GM19023 (cell line): ENCODE measurements at regions not wholly inside any gene's neighbourhood (a gene's known extent, or its start where the extent isn't known, plus 50 kb on each side); places are given as distances from the start of the nearest gene placed in this dataset.

ENCODE experiments used
- ATAC-seq: cut with Tn5 transposase; IDR thresholded peaks from one replicate; pipeline ENCODE4 v1.9.1; 2021; ENCODE audit warnings: mild to moderate bottlenecking, moderate library complexity; ENCODE audit not compliant: unreplicated experiment

DNA sequence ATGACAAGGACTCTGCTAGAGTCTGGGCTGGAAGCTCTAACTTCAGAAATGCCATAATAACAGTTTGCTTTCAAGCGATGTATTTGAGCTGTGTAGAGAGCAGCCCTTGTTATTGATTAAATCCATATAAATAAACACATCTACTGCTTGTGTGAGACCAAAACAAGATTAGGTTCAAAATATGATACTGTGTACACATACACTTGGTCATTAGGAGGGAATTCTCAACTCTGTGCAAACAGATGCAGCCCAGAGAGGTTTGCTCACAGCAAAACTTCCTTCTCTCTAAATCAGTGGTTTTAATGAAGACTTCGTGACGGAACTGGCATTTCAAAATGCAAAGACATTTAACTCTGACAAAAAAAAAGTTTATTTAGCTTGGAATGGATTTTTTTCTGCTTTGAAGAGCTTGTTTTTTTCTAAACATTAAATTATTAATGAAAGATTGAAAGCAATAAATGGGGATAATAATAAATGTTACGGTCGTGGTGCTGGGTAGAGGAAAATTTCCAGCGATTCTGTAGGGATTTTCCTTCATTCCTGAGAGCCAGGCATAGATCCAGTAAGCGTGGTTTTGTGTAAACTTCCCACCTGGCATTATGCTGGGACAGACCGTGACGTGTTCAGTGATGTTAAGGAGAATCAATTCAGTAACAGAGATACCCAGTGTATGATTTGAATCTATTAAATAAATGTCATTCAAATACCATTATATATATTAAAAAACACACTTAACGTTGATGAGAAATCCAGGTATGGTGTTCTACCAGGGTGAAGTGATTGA is 213.7 kb downstream of the TEX29 start:
- ATAC-seq: no peak

DNA sequence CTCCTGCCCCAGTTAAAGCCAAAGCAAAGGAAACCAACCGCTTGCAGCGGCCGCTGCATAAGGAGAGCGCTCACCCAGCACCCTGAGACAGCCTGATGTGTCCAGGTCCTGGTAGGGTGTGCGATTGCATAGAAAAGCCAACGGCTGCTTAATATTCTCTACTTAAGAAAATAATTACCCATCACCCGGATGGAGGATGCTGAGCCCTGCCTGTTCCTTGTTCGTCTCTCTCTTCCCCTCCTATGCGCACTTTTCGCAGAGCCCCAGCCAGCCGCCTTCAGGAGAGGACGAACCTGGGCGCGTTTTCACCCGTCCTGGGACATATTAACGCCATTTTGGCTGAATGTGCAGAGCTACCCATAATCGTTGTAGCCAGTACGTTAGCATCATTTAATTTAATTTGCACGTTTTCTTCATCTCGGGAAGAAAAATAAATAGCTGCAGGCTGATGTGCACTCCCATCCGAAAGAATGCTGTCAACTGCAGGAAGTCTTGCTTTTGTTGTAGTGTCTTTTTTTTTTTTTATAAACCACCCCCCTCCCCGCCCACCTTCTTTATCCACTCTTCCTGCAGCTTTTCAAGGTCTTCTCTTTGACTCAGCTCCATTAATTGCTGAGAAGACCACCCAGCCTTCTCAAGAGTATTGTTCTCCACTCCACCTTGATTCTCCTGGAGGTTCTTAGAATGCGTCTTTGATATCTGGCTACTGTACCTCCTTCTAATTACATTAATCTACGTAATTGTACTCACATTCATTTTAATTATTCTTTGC is 214.5 kb downstream of the TEX29 start:
- ATAC-seq: no peak

DNA sequence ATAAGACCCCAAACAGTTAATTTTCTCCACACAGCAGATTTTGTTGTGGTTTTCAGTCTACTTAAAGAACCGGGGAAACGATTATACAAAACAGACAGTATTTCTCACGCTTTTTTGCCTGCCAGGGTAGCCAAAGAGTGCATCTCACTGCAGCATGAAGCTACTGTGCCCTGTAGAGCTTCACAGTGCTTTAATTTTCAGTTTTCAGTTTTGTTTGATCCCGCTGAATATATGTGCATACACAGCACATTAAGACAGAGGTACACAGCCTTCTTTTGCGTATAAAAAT is 215.0 kb downstream of the TEX29 start:
- ATAC-seq: no peak

DNA sequence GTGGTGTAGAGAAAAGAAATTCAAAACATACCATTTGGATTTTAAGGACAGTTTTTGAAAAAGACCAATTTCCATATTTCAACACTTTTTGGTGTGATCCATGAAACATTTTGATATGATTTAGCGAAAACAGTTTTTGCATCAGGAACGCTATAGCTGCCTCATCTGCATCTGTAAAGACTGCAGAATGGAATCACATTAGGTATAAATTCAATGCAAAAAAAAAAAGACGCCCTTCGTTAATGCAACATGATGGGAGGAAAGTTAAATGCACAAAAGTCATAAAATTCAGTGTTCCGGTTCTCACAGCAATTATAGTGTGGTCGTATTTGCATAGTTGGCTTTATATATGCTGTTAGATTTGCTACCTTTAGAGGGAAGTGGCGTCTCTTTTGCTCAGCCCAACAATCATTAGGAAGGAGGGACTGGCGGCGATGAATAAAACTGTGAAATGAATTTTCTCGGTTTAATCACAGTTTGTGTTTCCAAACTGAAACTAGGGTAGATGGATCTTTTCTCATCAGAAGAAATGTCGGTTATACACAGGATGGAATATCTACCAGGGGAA is 215.7 kb downstream of the TEX29 start:
- no peak for ATAC-seq

DNA sequence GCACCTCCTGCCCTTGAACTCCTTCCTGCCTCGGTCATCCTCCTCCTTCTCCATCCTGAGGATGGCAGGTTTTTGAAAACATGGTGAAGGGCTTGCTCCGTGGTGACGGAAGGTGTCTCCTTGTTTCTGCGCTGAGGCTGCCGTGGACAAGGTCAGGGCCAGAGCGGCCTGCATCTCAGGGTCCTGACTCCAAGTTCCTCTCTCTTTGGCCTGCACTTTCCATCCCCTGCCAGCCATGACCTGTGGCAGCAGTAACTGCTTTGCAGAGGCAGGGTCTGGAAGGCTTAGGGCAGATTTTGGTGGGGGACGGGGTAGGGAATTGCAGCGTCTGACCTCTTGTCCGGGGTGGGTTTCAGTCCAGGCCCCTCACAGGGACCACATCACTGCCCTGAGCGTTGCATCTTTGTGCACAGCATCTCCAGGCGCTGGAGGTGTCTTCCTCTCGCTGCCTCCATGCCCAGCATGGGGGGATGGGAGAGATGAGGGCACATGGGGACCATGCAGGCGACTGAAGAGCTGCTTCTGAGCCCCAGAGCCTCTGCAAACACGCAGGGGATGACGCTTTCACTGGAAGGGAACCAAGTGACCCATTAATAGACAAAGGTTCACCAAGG is 216.8 kb downstream of the TEX29 start:
- no peak for ATAC-seq

DNA sequence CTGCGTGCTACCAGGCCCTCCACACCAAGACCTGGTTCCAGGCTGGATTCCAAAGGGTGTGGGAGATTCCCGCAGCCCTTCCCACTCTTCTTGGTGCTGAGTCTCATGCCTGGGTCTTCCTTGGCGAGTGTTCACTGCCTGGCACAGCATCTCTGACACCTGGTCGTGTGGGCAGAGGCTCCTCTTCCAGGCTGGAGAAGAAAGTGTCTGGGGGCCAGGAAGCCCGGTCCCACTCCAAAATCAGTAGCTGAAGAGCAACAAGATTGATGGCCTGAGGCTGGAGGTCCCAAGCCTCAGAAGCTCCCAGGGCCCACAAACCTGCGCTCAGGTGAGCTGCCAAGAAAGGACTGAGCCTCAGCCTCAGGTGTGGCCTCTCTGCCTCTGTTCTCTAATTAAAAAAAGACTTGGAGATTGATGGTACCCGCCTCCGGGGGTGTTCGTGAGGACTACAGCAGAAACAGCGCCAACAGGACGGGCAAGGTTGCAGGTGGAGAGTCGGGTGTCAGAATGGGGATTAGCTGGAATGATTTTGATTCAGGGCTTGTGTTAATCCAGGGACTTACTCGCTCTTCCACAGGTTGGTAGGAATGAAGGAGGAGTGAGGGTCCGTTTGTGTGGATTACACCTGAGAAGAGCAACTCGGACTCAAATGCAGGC is 217.5 kb downstream of the TEX29 start:
- no peak for ATAC-seq

DNA sequence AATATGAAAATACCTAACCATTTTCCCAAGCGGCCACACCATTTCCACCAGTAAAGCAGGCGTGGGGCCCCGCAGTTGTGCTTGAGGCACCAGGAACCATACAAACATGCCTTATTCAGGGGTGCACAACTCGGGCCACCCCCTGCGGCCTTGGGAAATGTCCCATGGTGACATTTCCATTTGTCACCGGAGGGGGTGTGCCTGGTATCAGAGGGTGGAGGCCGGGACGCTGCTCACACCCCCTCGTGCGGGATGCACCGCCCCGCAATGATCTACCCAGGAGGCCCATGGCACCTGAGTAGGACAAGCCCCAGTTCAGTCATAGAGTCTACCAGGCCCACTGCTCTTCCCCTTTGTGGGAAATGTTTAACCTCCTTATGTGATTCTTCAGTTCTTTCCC is 218.8 kb downstream of the TEX29 start:
- no peak for ATAC-seq

DNA sequence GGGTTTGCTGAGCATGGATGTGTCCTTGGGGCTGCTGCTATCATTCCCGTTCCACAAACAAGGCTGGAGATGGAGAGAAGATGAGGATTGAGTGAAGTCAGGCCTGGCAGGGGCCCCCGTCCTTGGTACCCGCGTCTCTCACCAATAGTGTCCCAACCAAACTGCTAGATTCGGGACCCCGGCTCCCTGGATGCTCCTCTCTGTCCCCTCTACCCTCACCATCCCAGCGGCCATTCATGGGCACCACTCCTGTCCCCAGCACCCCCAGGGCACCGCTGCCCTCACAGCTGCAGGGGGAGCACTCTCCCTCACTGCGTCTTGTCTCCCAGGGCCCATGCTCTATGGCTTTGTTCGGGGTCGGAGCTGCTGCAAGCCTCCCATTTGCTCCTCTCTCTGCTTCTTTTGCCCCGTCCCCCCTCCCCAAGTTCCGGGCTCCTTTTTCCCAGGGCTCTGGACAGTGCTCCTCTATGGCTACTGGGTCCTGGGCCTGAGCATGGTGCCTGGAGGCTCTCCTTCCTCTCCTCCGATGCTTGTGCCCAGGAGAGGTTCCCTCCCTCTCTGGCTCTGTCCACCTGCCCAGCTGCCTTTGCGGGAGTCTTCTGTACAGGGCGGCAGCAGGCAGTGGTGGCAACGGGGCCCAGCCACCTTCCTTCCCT is 219.5 kb downstream of the TEX29 start:
- ATAC-seq: no peak

DNA sequence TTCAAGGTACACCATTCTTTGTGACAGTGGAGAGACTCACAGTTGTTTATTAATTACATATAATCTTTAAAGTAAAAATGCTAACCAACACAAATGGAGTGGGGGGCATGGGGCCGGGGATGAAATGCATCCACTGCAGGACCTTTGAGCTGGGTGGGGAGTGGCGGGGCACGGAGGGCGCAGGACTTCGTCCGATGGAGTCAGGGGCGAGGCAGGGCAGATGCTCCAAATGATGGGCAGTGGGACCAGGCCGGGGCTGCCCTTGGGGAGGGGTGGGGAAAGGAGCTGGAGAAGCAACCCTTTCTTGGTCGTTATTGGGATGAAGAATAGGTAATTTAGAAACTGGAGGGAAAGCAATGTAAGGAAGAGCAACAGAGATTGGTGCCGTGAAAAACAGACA is 220.0 kb downstream of the TEX29 start:
- no peak for ATAC-seq

DNA sequence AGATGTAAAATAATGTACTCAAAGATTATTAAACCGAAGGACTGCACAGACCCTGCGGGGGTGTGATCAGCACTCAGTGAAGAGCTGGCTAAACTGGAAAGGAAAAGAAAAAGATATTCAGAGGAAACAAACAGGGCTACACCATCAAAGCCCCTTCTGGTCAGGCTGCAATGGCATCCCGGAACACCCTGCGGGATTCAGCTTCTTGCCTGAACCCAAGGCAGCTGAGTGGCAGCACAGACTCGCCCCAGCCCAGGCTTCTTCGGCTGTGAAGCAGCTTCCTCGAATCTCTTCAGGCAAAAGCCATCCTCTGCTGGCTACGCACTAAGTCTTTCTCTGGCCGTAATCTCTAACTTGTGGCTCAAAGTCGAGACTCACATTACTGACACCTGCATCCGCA is 220.9 kb downstream of the TEX29 start:
- no peak for ATAC-seq

DNA sequence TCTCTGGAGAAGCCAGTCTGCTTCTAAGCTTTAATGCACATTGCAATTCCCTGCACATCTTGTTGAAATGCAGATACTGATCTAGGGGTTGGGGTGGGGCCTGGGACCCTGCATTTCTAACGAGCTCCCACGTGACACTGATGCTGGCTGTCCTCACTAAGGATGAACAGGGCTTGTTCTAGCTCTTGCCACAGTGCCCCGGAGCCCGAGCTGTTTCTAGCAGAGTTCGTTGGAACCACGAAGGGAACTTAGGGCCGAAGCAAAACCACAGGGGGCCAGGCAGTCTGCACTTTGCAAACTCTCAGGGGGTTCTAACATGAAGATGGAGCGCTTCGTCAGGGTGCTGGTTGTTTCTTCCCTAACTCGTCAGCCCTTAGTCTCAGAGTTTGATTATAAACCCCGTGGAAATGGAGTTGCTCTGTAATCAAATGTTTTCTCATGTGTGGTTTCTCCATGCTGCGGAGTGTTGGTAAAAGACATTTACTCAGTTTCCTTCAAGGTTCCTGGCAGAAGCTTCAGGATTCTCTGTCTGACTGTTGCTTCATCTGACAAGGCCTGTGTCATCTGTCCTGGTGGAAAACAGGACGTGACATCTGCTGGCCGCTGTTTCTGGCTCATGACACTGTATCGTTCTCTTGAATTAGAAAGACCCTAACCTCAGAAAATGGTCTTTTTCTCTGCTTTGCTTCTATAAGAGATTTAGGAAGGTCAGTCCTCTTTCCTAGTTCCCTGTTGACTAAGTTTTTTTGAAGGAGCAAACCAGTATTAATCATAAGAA is 221.5 kb downstream of the TEX29 start:
- no peak for ATAC-seq

DNA sequence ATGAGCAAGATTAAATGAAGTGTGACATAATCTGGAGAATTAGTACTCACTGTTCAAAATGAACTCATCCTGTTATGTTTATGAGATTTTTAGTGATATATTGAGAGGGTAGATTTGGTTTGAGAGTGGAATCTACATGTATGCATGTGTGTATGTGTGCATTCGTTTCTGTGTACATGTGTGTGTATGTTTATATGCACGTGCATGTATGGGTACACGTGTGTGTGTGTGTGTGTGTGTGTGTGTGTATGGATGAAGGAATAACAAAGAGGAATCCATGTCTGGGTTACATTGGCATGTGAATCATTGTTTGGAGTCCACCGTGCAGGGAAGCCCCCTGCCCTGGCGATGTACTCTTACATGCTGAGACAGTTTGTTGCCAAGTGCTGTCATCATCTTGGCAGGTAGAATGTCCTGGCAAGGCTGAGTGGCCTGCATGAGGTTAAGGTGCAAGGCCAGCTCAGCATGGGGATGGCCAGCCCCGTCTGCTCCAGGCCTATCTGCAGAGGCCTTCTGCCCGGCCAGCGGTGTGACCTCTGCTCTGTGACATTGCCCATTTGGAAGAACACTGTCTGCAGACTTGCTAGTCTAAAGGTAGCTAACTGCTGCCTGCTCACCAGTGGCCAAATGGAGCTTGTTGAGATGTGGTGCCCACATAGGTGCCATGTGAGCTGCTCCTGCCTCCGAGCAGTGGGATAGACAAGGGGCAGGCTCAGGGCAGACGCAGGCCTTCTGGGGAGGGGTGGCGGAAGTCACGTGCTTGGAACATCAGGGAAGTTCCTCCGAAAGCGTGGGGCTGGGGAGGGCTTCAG is 222.3 kb downstream of the TEX29 start:
- ATAC-seq: no peak

DNA sequence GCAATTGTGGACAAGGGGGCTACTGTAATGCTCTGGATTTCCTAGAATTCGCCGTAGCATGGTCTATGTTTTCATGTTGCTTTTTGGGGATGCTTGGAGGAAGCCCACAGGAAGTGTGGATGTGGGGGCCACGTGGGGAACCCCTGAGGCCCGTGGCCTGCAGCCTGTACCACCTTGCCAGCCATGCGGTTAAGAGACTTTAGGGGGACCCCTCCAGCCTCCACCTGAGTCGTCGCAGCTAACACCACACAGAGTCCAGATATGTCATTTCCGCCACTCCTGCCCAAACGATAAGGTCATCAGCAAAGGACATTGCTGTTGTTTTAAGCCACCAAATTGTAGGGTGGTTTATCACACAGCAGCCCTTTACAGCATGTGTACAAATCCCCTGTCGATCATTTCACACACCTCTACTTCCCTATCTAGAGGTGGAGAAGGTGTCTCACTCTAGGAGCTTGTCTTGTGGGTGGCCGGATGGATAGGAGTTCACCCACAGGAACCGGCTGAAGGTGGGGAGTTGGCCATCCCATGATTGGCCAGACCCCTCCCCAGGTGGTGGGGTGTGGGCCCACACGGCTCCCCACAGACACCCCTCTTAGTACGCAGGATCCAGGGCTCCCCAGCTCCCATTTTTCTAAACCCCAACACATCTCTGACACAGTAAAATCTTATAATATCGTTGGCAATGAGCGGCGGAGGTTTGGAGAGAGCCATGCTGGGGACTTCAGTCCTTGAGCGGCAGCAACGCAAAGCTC is 226.7 kb downstream of the TEX29 start:
- ATAC-seq: no peak

DNA sequence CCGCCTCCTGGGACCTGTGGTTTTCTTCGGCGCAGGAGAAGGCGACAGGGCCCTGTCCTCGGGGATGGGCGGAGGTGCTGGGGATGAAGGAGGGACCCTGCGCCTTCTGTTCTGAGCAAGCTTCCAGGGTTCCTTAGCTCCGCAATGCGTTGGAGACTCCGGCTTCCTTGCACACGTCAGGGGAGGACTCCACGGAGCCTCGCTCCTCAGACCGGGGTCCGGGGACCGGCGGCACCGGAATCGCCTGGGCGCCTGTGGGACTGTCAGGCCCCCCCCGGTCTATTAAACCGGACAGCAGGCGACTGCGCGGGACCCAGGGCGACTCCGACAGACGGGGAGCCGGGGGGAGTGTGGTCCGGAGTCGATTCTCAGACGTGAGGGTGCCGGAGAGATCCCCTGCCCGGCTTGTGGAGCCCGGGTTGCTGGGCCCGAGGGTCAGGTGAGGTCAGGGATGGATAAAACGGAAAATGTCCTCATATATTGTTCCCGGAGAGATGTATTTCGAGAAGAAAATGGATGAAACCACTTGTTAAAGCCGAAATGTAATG is 227.4 kb downstream of the TEX29 start:
- ATAC-seq: no peak

DNA sequence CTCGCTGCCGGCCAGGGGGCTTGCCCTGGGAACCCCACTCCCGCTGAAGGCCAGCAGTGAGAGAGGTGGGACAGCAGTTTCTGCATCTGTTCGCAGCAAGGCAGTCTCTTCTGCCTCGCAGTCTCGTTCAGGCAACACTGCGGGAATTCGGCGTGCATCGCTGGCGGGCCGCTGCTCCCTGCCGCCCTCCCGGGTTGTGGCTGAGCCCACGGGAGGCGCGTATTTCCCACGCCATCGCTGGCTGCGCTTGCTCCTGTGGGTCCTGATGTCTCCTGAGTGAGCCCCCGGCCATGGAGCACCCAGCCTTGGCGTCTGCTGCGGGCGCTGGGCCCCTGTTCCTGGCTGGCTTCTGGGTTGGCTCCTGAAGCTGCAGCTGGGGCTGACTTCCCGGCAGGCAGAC is 227.9 kb downstream of the TEX29 start:
- no peak for ATAC-seq

DNA sequence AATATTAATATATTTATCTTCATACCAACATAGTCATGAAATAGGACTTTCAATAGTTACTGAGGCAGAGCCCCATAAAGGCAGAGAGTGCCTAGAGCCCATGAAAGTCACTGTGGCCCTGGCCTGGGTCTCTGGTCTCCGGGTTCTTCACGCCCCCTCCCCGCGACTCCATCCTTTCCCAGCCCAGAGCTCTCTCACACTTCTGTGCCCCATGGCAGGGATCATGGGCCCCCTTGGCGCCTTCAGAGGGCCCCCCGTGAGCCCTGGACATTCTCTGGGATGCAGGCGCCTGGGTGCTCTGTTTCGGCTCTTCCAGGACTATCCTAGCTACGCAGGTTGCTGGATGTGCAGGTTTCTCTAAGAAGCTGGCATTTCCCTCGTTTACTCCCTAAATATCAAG is 228.4 kb downstream of the TEX29 start:
- no peak for ATAC-seq

DNA sequence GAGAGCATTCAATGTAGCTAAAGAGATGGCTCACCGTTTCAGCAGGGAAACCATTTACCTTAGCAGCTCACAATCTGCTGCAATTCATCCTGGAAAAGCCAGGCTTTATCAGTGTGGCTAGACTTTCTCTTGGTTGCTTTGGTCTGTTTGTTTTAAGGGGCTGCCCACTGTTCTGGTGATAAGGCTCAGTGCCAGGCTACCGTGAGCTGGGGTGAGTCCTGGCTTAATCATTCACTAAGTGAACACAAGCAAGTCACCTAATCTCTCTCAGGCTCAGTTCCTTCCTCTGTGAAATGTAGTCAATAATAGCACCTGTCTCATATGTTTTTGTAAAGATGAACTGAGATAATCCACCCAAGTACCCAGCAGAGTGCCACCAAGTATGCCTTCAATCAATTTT is 229.0 kb downstream of the TEX29 start:
- no peak for ATAC-seq

DNA sequence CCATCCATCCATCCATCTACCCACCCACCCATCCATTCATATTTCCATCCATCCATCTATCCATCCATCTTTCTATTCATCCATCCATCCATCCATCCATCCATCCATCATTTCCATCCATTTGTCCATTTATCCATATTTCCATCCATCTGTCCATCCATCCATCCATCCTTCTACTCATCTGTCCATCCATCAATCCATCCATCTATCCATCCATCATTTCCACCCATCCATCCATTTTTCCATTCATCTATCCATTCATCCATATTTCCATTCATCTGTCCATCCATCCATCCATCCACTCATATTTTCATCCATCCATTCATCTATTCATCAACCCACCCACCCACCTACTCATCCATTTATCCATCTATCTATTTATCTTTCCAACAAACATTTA is 229.6 kb downstream of the TEX29 start:
- ATAC-seq: no peak
